ENCODE measurements at regions not wholly inside any gene's neighbourhood (a gene's known extent, or its start where the extent isn't known, plus 50 kb on each side); places are given as distances from the start of the nearest gene placed in this dataset.
"Not testable (repeated sequence)": the region's sequence is repeated elsewhere in the genome, so short reads cannot be mapped to it uniquely, and the experiment has no call there.

DNA sequence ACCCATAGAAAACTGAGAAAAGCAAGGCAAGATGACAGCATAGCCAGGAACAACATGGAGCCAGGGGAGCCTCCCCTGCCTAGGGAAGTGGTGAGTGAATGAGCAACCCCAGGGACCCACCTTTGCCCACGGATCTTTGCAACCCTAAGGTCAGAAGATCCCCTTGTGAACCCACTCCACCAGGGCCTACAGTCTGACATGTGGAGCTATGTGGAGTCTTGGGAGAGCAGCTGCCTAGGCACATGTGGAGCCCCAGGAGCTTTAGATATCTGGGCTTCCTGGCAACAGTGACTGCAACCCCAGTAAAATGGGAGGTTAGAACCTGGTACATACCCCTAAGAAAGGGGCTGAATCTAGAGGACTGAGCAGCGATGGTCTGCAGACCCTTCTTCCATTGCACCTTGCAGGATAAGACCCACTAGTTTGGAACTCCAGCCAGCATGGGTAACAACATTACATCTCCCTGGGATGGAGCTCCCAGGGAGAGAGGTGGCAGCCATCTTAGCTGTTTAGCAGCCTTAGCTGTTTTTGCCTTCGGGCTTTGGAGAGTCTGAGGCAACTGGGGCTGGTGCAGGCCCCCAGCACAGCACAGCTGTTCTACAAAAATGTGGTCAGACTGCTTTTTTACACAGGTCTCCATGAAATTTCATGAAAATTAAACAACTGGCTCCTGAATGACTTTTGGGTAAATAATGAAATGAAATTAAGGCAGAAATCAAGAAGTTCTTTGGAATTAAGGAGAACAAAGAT lies 104.7 kb upstream of the TRIM2 start:
- DNase-seq (ENCODE audit: low read depth) = no peak

DNA sequence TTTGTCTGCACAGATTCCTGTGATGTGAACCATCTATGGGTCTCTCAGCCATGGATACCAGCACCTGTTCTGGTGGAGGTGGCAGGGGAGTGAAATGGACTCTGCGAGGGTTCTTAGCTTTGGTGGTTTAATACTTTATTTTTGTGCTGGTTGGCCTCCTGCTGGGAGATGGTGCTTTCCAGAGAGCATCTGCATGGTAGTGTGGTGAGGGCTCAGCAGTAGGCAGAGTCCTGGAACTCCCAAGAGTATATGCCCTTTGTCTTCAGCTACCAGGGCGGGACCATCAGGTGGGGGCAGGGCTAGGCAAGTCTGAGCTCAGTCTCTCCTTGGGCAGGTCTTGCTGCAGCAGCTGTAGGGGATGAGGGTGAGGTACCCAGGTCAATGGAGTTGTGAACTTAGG lies 97.5 kb upstream of the TRIM2 start:
- DNase-seq (ENCODE audit: low read depth) = not testable (repeated sequence)

DNA sequence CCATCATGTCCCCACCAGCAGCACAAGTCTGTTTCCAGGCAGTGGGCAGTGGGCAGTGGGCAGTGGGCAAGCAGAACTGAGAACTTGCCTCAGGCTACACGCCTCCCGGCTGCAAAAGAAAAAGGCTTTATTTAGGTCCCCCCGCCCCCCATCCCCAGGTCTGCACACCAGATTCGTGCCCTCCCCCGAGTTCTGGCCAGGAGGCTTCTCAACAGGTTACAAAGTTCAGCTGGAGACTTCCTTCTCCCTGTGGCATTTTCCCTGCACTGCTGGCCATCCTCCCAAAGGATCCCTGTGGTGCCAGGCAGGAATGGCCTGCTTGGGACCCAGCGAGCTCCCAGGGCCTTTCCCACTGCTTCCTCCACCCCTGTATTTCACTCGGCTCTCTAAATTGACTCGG lies 97.0 kb upstream of the TRIM2 start:
- DNase-seq (ENCODE audit: low read depth) = no peak

DNA sequence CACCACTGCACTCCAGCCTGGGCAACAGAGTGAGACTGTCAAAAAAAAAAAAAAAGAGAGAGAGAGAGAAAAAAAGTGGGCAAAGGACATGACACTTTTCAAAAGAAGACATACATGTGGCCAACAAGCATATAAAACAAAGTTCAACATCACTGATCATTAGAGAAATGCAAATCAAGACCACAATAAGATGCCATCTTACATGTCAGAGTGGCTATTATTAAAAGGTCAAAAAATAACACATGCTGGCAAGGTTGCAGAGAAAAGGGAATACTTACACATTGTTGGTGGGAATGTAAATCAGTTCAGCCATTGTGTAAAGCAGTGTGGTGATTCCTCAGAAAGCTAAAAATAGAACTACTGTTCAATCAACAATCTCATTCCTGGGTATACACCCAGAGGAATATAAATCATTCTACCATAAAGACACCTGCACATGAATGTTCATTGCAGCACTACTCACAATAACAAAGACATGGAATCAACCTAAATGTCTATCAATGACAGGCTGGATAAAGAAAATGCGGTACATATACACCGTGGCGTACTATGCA lies 94.9 kb upstream of the TRIM2 start:
- DNase-seq (ENCODE audit: low read depth) = no peak

DNA sequence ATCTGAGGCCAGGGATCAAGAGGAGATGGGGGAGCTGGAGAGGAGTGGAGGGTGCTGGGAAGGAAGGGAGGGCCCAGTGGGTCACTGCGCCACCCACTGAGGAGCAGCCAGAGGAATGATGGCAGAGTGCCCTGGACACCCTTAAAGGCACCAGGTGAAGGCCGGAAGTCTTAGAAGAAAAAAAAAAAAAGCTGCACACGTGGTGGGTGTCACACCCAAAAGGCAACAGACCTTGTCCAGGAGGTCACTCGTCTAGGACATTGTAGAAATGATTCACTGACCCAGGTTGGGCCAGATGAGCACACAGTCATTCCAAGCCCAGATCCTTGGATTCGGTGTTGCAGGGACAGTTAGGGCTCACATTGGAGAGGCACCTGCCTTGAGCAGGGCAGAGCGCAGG lies 93.5 kb upstream of the TRIM2 start:
- no peak for DNase-seq (ENCODE audit: low read depth)

DNA sequence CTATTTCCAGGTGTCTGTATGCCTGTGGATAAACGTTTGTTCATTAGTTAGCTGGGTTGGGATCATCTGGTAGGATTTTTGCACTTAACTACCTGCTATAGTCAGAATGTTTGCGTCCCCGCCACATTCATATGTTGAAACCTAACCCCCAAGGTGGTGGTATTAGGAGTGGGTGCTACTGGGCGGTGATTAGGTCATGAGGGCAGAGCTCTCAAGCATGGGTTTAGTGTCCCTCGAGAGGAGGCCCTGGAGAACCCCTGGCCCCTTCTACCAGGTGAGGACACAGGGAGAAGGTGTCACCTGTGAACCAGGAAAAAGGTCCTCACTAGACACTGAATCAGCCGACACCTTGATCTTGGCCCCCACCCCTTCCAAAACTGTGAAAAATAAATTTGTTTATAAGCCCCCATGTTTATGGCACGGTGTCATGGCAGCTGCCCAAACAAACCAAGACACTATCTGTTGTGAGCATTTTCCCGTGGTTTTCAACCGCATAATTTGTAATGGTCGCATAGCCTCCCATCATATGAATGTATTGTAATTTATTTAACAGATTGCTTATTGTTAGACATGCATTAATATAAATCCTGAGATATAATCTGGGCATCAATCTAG lies 92.7 kb upstream of the TRIM2 start:
- no peak for DNase-seq (ENCODE audit: low read depth)

DNA sequence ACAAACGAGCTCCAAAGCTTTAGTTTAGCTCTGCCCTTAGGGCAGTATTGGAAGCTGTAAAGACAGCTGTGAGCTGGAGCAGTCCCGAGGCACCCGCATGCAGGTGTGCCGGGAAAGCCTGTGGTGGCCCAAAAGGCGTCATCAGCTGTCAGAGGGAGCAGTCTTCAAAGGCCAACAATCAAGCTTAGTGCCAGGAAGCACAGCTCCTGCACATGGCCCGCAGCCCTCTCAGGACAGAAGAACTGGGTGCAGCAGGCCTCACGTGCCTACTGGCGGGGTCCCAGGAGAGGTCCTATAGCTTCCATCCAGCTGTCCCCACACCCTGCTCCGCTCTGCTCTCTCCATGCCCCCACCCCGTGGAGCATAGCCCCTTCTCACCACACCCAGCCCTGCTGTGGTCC lies 92.2 kb upstream of the TRIM2 start:
- no peak for DNase-seq (ENCODE audit: low read depth)

DNA sequence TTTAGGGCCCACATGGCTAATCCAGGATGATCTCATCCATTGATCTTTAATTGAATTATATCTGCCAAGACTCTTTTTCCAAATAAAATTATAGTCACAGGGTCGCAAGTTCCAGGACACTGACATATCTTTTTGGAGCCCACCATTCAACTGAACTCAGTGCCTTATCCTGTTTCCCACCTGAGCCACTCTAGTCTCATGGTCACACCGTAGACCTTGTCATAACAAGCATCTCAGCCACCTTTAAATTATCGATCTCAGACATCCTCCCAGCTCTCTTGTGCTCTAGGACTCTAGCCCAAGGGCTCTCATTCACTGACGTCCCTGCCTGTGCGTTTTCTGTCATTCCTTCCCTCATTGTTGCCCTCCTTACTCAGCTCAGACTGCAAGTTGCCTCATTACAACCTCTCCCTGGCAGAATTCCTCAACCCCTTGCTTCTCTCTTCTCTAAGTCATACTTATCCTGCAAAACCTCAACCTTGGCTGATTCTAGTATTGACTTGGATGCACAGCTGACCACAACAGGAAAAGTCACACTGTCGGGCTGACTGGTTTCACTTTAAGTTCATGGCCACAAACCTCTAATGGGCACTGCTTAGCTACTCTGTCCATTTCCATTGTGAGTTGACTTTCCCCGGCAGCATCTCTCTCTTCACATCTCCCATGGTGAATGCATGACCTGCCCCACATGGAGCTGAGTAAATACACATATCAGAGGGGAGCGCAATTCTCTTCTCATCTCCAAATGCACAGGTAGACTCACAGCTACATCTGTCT lies 91.0 kb upstream of the TRIM2 start:
- peak; percentile 75 for DNase-seq (ENCODE audit: low read depth)

DNA sequence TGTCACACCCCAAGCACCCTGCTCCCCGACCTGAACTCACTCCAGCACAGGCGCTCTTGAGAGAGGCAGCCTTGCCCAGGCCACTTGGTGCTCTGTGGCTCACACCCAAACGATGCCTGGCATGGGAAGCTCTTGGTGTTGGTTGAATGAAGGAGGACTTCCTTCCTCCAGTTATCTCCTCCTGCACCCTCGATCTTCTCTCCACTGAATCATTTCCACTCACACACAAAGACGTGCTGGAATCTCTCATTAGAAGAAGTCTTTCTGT lies 90.5 kb upstream of the TRIM2 start:
- no peak for DNase-seq (ENCODE audit: low read depth)

DNA sequence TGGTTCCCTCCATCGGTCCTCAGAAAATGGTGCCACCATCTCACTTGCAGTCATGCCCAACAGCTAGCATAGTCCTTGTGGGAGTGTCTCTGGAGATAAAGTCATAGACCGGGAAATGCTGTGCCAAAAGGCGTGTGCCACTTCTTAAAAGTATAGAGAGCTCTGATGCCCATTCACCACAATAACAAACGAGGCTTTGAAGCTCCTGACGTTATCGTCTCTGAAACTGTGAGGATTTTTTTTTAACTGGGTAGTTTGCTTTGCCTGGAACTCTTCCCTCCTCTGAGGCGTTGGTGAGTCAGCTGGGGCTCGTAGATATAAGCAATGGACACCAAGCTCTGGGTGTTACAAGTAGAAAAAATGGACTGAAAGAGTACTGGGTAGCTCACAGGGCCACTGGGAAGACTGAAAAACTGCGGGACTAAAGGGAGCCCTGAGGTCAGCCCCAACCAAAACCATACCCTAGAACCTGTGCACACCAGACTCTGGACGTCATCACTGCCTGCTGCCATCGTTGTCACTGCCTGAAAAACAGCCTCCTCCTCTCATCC lies 89.4 kb upstream of the TRIM2 start:
- DNase-seq (ENCODE audit: low read depth) = peak; percentile 93

DNA sequence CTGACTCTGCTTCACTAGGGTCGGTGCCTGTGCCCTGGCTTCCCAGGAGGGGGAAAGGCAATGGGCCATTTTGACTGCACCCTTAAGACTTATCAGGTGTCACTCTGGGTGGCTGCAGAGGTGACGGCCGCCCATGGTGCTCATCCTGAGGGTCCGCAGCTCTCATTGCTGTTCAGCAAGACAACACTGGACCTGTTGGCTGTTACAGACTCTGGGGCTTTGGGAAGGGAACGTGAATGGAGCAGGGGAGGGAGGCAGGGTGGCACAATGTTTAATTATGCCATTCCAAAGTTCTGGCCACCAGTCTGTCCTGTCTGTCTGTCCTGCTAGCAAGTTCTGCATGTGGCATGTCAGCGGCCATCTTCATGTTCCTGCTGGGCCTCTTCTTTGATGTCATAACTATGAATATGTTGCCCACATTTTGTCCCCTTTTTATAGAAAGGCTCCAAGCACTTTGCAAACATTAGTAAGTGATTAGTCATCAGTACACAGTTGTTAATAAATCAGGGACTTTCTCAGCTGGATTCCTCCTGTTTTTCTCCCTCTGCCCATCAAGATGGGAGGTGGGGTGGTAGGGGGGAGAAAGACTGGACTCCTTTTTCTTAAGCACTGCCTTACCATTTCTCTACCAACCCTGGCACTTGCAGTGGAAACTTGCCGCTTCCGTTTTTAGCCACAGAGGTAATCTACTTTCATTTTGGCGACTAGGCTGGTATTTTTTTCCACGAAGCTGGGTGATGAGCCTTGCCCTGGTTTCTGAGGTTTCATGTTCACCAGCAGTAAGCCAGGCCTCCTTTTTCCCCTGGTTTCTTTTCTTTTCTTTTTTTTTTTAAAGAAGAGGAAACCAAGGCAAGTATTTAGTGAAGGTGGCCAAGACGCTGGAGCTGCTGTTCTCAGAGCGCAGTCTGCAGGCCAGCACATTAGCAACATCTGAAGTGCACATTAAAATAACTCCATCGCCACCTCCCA lies 88.6 kb upstream of the TRIM2 start:
- peak; percentile 87 for DNase-seq (ENCODE audit: low read depth)

DNA sequence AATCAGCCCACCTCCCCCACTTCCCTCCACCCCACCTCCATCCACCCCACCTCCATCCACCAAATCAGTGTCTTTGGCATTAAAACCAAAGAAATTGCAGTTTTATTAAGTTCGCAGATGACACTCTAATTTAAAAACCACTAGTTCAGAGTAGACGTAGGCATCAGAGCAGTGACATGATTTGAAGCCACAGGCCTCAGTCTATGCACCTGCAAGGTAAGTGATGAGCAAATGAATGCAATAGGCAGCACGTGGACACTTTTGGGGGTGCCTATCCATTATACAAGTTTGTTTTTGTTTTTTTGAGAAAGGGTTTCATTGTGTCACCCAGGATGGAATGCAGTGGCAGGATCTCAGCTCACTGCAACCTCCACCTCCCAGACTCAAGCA lies 88.0 kb upstream of the TRIM2 start:
- no peak for DNase-seq (ENCODE audit: low read depth)

DNA sequence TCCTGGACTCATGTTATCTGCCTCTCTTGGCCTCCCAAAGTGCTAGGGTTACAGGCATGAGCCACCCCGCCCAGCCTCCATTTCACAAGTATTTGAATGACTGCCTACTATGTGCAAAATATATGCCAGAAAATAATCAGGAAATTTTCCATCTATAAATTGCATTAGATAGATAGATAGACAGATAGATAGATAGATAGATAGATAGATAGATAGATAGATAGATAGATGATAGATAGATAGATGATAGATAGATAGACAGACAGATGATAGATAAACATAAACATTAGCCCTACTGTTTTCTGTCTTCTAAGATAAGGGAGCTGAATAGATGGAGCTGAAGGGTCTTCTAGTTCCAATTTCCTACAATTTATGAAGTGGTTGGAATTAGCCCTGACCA lies 87.4 kb upstream of the TRIM2 start:
- DNase-seq (ENCODE audit: low read depth) = no peak

DNA sequence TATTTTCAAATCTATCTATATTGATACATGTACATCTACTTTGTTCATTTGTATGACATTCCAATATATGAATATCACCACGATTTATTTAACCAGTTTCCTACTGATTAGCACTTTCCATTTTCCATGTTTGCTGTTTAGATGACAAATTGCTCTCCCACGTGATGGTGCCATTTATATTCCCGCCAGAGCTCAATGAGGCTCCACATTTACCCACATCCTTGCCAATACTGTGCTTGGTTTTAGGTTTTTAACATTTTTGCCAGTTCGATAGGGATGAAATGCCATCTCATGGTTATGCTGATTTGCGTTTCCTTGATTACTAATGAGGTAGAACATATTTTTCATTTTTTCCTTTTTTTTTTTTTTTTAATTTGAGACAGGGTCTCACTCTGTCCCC lies 86.7 kb upstream of the TRIM2 start:
- no peak for DNase-seq (ENCODE audit: low read depth)

DNA sequence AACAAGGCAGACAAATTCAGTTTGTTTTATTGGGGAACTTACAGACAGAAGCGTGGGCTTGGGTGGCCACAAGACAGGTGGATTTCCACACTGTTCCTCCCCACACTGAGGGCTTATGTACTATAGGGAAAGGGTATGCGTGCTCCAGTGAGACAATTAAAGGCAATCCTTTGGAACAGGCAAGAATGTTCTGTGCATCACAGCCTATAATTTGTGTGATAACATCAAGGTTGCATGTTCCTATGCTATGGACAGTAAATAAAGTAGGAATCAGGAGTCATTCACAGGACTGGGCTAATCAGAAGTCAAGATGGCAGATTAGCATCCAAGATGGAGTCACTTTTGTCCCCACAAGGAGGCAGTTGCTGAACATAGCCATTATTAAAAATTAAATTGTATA lies 84.6 kb upstream of the TRIM2 start:
- no peak for DNase-seq (ENCODE audit: low read depth)

DNA sequence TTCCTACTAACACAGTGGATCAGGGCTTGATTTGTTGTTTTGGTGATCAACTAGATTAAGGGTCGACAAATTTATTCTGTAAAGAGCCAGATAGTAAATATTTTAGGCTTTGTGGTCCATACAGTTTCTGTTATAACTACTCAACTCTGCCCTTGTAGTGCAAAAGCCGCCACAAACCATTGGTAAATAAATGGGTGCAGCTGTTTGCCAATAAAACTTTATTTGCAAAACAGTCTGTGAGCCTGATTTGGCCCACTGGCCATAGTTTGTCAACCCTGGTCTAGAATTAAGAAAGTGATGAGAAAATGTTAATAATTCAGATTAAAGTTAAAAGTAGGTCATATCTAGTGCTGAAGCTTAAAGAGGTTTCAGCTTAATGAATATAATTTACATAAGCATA lies 84.0 kb upstream of the TRIM2 start:
- DNase-seq (ENCODE audit: low read depth) = no peak

DNA sequence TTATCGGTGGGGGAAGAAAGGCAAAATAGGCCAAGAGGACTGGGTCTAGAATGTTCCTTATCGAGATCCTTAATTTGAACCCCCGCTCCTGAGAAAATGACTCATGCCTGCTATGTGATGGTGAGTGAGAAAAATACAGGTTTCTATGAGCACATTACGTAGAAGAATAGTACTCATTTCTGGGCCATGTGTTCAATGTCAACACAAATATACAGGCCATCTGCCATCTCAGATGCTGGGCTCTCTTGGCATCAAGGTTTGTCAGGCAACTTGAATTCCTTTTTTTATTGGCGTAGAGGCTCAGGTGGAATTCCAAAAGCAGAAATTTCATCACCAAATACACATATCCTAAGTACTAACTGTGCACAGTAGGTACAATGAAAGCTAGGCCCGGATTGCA lies 81.4 kb upstream of the TRIM2 start:
- no peak for DNase-seq (ENCODE audit: low read depth)

DNA sequence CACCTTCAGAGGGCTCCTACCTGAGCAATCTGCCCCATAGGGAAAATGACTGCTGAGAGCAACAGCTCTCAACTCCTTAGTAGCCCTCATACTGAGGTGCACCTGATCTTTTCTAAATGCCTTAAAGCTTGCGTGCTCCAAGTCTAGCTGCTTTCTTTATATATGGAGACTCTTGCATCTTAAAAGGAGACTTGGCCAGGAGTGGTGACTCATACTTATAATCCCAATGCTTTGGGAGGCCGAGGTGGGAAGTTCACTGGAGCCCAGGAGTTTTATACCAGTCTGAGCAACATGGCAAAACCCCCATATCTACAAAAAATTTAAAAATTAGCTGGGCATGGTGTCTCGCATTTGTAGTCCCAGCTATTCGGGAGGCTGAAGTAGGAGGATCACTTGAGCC lies 78.1 kb upstream of the TRIM2 start:
- DNase-seq (ENCODE audit: low read depth) = peak; percentile 44

DNA sequence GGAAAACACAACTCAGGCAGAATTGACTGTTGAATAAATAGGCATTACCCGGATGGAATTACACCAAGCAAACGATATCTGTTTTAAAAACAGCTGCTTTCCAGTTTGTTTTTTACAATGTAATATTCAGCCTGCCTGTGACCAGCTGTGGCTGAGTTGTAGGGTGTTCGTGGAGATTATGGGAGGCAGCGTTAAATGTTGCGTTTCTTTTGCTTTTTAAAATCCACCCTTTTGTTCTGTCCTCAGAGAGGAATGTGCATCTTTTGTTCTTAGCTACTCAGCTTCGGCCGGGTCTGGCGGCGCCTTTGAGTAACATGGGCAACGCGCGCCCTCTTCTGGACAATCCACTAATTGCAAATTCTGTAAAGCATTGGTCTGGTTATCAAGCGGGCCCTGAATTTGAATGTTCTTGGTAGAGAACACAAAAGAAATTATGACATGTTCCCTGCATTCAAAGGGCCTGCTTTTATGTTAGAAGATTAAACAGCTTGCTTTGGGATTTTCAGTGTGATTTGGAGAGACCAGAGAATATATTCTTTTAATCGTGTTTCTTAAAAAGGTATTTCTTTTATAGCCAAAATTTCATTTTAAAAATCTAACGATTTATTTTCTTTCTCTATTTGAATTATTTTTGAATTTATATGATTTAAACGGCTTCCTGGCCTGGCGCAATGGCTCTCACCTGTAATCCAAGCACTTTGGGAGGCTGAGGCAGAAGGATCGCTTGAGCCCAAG lies 76.3 kb upstream of the TRIM2 start:
- DNase-seq (ENCODE audit: low read depth) = peak; percentile 78

DNA sequence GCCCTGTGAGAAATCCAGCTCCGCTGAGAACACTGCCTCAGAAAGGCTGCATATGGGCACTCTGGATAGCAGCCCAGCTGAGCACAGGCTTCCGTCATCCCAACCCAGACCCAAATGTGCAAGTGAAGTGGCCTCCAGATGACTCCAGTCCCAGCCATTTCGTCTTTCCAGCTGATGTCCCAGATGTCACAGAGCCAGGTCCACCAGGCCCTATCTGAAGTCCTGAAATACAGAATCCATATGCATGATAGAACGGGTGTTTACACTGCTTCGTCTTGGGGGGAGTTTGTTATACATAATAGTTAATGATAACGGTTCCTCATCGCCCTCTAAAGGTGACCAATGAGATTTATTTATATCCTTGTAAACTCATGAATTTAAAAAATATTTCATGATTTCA lies 72.6 kb upstream of the TRIM2 start:
- DNase-seq (ENCODE audit: low read depth) = no peak
